Sigmoid colon (tissue), 6 donors: ENCODE measurements at regions not wholly inside any gene's neighbourhood (a gene's known extent, or its start where the extent isn't known, plus 50 kb on each side); places are given as distances from the start of the nearest gene placed in this dataset.

Experiments
- DNase-seq: peaks from one replicate; pipeline ENCODE4 v3.0.0-alpha.2; 2019
- H3K27ac ChIP-seq, 4 donors: fragments of 200-600 bp; sonication (generic); one replicate each; pipeline ENCODE4 v1.5.1; 2016 to 2019; ENCODE audit warnings: mild to moderate bottlenecking in 1 of 4
- H3K27me3 ChIP-seq, 3 donors: fragments of 200-600 bp; sonication (generic); one replicate each; pipeline ENCODE4 v1.5.1; 2019; ENCODE audit warnings: mild to moderate bottlenecking in 1 of 3
- H3K36me3 ChIP-seq, 4 donors: fragments of 200-600 bp; sonication (generic); one replicate each; pipeline ENCODE4 v1.5.1; 2016 to 2019
- H3K4me1 ChIP-seq, 4 donors: fragments of 200-600 bp; sonication (generic); one replicate each; pipeline ENCODE4 v1.5.1; 2017 to 2019
- H3K4me3 ChIP-seq, 4 donors: fragments of 200-600 bp; sonication (generic); one replicate each; pipeline ENCODE4 v1.5.1; 2017 to 2019; ENCODE audit warnings: mild to moderate bottlenecking in 2 of 4, moderate library complexity in 1 of 4
- H3K9me3 ChIP-seq, 4 donors: fragments of 200-600 bp in 3 of 4; sonication (generic) in 3 of 4; one replicate each; pipeline versions ENCODE4 v1.5.1 to v1.6.1; 2013 to 2019
- CTCF ChIP-seq, 4 experiments: fragments of 450-650 bp in 3 of 4; fragments of 200-600 bp in 1 of 4; IDR thresholded peaks; one replicate each; pipeline ENCODE4 v1.5.1; 2016 to 2019; ENCODE audit warnings: antibody characterized with exemption in 4 of 4, mild to moderate bottlenecking in 3 of 4, moderate library complexity in 2 of 4
- EP300 ChIP-seq, 4 donors: sonication (generic); formaldehyde crosslinking; IDR thresholded peaks; one replicate each; pipeline ENCODE4 v1.6.1; 2017; ENCODE audit warnings: antibody characterized with exemption in 4 of 4
- POLR2A ChIP-seq, 2 donors: fragments of 450-650 bp; IDR thresholded peaks; one replicate each; pipeline ENCODE4 v1.6.1; 2016; ENCODE audit warnings: antibody characterized with exemption in 2 of 2, mild to moderate bottlenecking in 2 of 2, moderate library complexity in 2 of 2
- POLR2AphosphoS5 ChIP-seq, 4 donors: sonication (generic); formaldehyde crosslinking; IDR thresholded peaks; one replicate each; pipeline ENCODE4 v1.6.1; 2017; ENCODE audit warnings: antibody characterized with exemption in 4 of 4
- WGBS, 2 donors: extraction: QIAGEN DNeasy Blood & Tissue Kit; methylation state at CpG; one replicate each; pipeline ENCODE4 v1.1.7; 2013; 5-methylcytosine and 5-hydroxymethylcytosine counted together
- intact Hi-C: fragments of 100-400 bp; cut with DNase I; formaldehyde crosslinking; loops from one replicate; pipeline ENCODE4 v1.15.1; 2023
- donor health status: healthy with polysubstance abuse.
- donor health status: healthy.

DNA sequence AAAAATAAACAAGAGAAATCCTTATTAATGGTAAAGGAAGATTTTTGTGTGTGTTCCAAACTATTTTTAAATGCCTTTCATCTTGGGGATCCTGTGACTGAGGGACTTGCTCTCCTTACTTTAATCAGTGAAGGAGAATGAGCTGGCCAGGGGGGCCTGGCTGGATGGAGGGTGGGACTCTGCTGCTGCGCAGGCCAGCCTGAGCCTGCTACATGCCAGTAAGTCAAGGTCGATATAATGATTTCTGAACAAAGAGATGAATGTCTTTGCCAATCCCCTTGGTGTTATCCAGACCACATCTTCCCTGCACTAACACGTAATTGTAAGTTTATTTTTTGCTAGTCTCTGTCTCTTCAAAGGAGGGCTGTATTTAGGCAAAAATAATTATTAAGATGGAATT is 1679.2 kb upstream of the TENM3 start:
- Histone ChIP-seq H3K4me1 (peaks cover 0 to 15% (median 7%) of the 10 kb centered on the region in 4 donors), H3K27ac (peak overlapping the region in 3 of 4 donors; percentile 3 to 60 (median 47)), H3K27me3 (no peaks in the 10 kb centered on the region), H3K4me3 (peak overlapping the region in 1 of 4 donors; percentile 19), H3K36me3 (no peaks in the 10 kb centered on the region), H3K9me3 (no peaks in the 10 kb centered on the region)
- WGBS, 2 donors, result 33 to 60% methylated on average over 3 of the region's 3 CpGs
- TF ChIP-seq CTCF (IDR thresholded peaks at IDR 0.05) (no peak), EP300 (IDR thresholded peaks at IDR 0.05) (no peak), POLR2AphosphoS5 (IDR thresholded peaks at IDR 0.05) (no peak), POLR2A (IDR thresholded peaks at IDR 0.05) (no peak)
- no peak for DNase-seq
- intact Hi-C loops, result no loop called here

GRCh38 chr4:180564448-180564847 is 1678.8 kb upstream of the TENM3 start:
- TF ChIP-seq POLR2A (IDR thresholded peaks at IDR 0.05) (no peak), EP300 (IDR thresholded peaks at IDR 0.05) (no peak), CTCF (IDR thresholded peaks at IDR 0.05) (no peak), POLR2AphosphoS5 (IDR thresholded peaks at IDR 0.05) (no peak)
- WGBS, 2 donors, result 54 to 61% methylated on average over 5 of the region's 5 CpGs
- no peaks in the 10 kb centered on the region for H3K9me3 ChIP-seq

DNA sequence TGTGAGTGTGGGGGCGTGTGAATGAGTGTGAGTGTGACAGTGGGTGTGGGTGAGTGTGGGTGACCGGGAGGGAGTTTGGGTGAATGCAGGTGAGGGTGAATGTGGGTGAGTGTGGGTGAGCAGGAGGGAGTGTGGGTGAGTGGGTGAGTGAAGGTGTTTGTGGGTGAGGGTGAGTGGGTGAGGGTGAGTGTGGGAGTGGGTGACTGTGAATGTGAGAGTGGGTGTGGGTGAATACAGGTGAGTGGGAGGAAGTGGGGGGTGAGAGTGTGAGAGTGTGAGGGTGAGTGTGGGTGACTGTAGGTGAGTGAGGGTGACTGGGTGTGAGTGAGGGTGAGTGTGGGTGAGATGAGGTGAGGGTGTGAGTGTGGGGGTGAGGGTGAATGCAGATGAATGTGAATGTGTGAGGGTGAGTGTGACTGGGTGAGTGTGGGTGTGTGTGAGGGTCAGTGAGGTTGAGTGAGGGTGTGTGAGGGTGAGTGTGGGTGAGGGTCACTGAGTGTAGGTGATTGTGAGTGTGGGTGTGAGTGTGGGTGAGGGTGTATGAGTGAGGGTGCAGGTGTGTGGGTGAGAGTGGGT is 1677.3 kb upstream of the TENM3 start:
- Histone ChIP-seq H3K4me3 (no peak overlapping the region), H3K36me3 (no peaks in the 10 kb centered on the region), H3K4me1 (peaks cover 0 to 14% (median 7%) of the 10 kb centered on the region in 4 donors), H3K27ac (no peak overlapping the region), H3K27me3 (no peaks in the 10 kb centered on the region), H3K9me3 (no peaks in the 10 kb centered on the region)
- WGBS, 2 donors, result 58 to 83% methylated on average over 2 of the region's 2 CpGs
- no peak for DNase-seq
- no peak for TF ChIP-seq EP300 (IDR thresholded peaks at IDR 0.05)
- no peak for TF ChIP-seq POLR2AphosphoS5 (IDR thresholded peaks at IDR 0.05)
- intact Hi-C loops, result no loop called here

More at GRCh38 chr4:180564448-180564847, 1678.8 kb upstream of the TENM3 start:
- no peak for DNase-seq
- intact Hi-C loops, result no loop called here
- no peaks in the 10 kb centered on the region for H3K27me3 ChIP-seq
- H3K36me3 ChIP-seq, result no peaks in the 10 kb centered on the region
- H3K27ac ChIP-seq, result peak overlapping the region in 3 of 4 donors; percentile 3 to 60 (median 47)
- peak overlapping the region in 1 of 4 donors; percentile 19 for H3K4me3 ChIP-seq
- H3K4me1 ChIP-seq, result peaks cover 0 to 15% (median 7%) of the 10 kb centered on the region in 4 donors

DNA sequence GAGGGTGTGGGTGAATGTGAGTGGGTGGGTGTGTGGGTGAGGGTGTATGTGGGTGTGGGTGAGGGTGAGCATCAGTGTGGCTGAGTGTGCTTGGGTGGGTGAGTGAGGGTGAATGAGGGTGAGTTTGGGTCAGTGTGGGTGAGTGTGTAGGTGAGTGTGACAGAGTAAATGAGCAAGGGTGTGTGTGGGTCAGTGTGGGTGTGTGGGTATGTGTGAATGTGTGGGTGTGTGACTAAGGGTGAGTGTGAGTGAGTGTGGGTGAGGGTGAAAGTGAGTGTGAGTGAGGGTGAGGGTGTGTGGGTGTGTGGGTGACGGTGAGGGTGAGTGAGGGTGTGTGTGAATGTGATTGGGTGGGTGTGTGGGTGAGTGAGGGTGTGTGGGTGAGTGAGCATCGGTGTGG is 1676.7 kb upstream of the TENM3 start:
- Histone ChIP-seq H3K27ac (no peak overlapping the region), H3K27me3 (no peaks in the 10 kb centered on the region), H3K36me3 (no peaks in the 10 kb centered on the region), H3K4me3 (no peak overlapping the region), H3K4me1 (peaks cover 0 to 14% (median 4%) of the 10 kb centered on the region in 4 donors), H3K9me3 (no peaks in the 10 kb centered on the region)
- WGBS, 2 donors, result 70 to 97% methylated on average over 2 of the region's 2 CpGs
- TF ChIP-seq CTCF (IDR thresholded peaks at IDR 0.05), result no peak
- no peak for TF ChIP-seq POLR2AphosphoS5 (IDR thresholded peaks at IDR 0.05)
- intact Hi-C loops, result no loop called here
- no peak for DNase-seq

- Histone ChIP-seq H3K27ac (no peak overlapping the region), H3K4me1 (peaks cover 0 to 14% (median 4%) of the 10 kb centered on the region in 4 donors), H3K4me3 (no peak overlapping the region), H3K36me3 (no peaks in the 10 kb centered on the region), H3K27me3 (no peaks in the 10 kb centered on the region), H3K9me3 (no peaks in the 10 kb centered on the region)
- WGBS, 2 donors, result 92 to 94% methylated on average over 7 of the region's 7 CpGs
- intact Hi-C loops, result no loop called here
- TF ChIP-seq CTCF (IDR thresholded peaks at IDR 0.05) (no peak), POLR2AphosphoS5 (IDR thresholded peaks at IDR 0.05) (no peak), EP300 (IDR thresholded peaks at IDR 0.05) (no peak), POLR2A (IDR thresholded peaks at IDR 0.05) (no peak)
- no peak for DNase-seq
Measured at GRCh38 chr4:180567080-180567479, 1676.1 kb upstream of the TENM3 start.
